ENCODE measurements at regions not wholly inside any gene's neighbourhood (a gene's known extent, or its start where the extent isn't known, plus 50 kb on each side); places are given as distances from the start of the nearest gene placed in this dataset.

DNA sequence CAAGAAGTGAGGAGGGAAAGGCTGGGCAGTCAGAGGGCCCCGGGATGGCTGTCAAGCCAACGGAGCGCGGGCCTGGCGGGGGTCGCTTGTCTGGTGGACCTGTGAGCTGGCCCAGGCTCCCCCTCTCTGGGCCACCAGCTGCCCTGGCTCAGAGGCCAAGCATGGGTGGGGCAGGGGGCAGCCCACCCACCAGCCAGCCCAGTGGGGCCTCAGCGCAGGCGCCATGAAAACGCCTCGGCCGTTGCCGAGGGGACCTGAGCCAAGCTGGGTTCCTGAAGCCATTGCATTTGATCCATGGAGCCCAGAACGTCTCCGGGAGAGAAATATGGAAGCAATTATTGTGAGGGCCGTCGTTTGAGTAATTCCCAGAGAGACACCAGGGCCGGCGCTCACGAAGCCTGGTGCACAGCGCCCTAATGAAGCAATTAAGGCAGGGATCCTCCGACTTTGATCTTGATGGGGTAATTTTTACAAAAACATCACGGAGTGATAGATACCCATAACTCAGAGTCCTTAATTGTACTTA is 90.5 kb upstream of the TTC34 start:
- H4K5ac ChIP-seq (ENCODE audit: insufficient read length, low read depth, low read length), result no peak overlapping the region
- H3K4me3 ChIP-seq (ENCODE audit: extremely low read depth in 1 of 4, insufficient read depth in 2 of 4, low read depth in 3 of 4, low read length in 4 of 4), result no peak overlapping the region
- no peak overlapping the region for H3K23ac ChIP-seq (ENCODE audit: insufficient read length)
- no peak overlapping the region for H4K8ac ChIP-seq (ENCODE audit: extremely low read depth, insufficient read depth, low read length)
- DNase-seq (ENCODE audit: low read depth in 1 of 2, low spot score in 2 of 2) (no peak), FAIRE-seq (no peak)
- no peak overlapping the region for H2BK20ac ChIP-seq (ENCODE audit: low read length)
- no peaks in the 10 kb centered on the region; a peak in 1 of 7 replicates for H3K4me1 ChIP-seq (replicated peaks in 1 of 4; ENCODE audit: control insufficient read depth in 3 of 4, insufficient read depth in 4 of 4, low read length in 3 of 4)
- H4K20me1 ChIP-seq (replicated peaks in 1 of 2; ENCODE audit: control insufficient read depth in 1 of 2, insufficient read depth in 2 of 2, low read length in 2 of 2), result no peaks in the 10 kb centered on the region
- peaks cover 0 to 5% of the 10 kb centered on the region in 2 experiments; a peak in 1 of 4 replicates for H3K79me2 ChIP-seq (ENCODE audit: control insufficient read depth in 1 of 2, insufficient read depth in 2 of 2, low read length in 2 of 2)
- H3K9me3 ChIP-seq (ENCODE audit: insufficient read depth in 2 of 2, low read depth in 1 of 2, low read length in 1 of 2), result peaks cover 76 to 100% of the 10 kb centered on the region in 2 experiments
- ChIA-PET CTCF (ENCODE audit: partially characterized antibody) (no interaction called here), POLR2A (ENCODE audit: partially characterized antibody) (no interaction called here)
- H2BK15ac ChIP-seq (ENCODE audit: low read length), result no peak overlapping the region
- H4K91ac ChIP-seq (replicated peaks; ENCODE audit: insufficient read length, low read length), result no peak overlapping the region
- no peak overlapping the region for H2AK5ac ChIP-seq (ENCODE audit: low read depth, low read length)
- H3K4ac ChIP-seq (replicated peaks; ENCODE audit: insufficient read length, low read depth, low read length), result no peak overlapping the region
- no peak overlapping the region for H3K18ac ChIP-seq (ENCODE audit: extremely low read depth, low read length)
- no peak overlapping the region for H3K14ac ChIP-seq (ENCODE audit: insufficient read length)
- H3K27ac ChIP-seq (ENCODE audit: low read depth, low read length), result no peak overlapping the region
- H2BK120ac ChIP-seq (replicated peaks; ENCODE audit: low read depth, low read length), result no peak overlapping the region
- no peak overlapping the region for H3K56ac ChIP-seq (replicated peaks; ENCODE audit: insufficient read length, low read depth, low read length)
- H3K79me1 ChIP-seq (ENCODE audit: low read depth, low read length), result no peaks in the 10 kb centered on the region
- H3K27me3 ChIP-seq (replicated peaks in 1 of 4; ENCODE audit: control insufficient read depth in 3 of 4, extremely low read depth in 1 of 4, insufficient read depth in 3 of 4, low read length in 3 of 4), result no peaks in the 10 kb centered on the region
- no peak overlapping the region for H2AFZ ChIP-seq (ENCODE audit: low read length)
- no peak overlapping the region for H2BK12ac ChIP-seq (ENCODE audit: low read depth, low read length)
- no peak overlapping the region for H3K4me2 ChIP-seq (ENCODE audit: insufficient read depth in 1 of 2, low read depth in 2 of 2, low read length in 2 of 2)
- no peak overlapping the region for H3K9ac ChIP-seq (replicated peaks in 1 of 4; ENCODE audit: extremely low read depth in 1 of 4, low read depth in 3 of 4, low read length in 3 of 4)
- no peaks in the 10 kb centered on the region for H3K23me2 ChIP-seq (ENCODE audit: low read depth, low read length)
- no peak overlapping the region for H2BK5ac ChIP-seq (ENCODE audit: low read depth, low read length)
- WGBS, 2 experiments (ENCODE audit: extremely low coverage in 1 of 2, insufficient coverage in 1 of 2, insufficient read length in 1 of 2, insufficient replicate concordance in 2 of 2, low coverage in 1 of 2, low lambda C conversion rate in 2 of 2, missing lambda C conversion rate in 1 of 2), result 87% methylated on average over 16 of the region's 22 CpGs; no CpG with 5 or more reads in 1 of the 2 experiments
- peaks cover 0 to 4% (median under 1%) of the 10 kb centered on the region in 4 experiments; a peak in 3 of 8 replicates for H3K36me3 ChIP-seq (ENCODE audit: control insufficient read depth in 2 of 4, insufficient read depth in 4 of 4, low read length in 3 of 4)
- TF ChIP-seq YY1 (IDR thresholded peaks at IDR 0.05; ENCODE audit: low read depth, low read length) (no peak), SUZ12 (IDR thresholded peaks at IDR 0.05; ENCODE audit: low read length) (no peak), CTCF (IDR thresholded peaks at IDR 0.05; ENCODE audit: control extremely low read depth in 1 of 3, insufficient read depth in 1 of 3, low read depth in 1 of 3, low read length in 3 of 3) (no peak), RBBP5 (IDR thresholded peaks at IDR 0.05; ENCODE audit: borderline replicate concordance, low read depth, low read length) (no peak), FOSL1 (IDR thresholded peaks at IDR 0.05; ENCODE audit: insufficient read depth, low read depth, low read length) (no peak)
